PC-3 (cell line): ENCODE measurements at regions not wholly inside any gene's neighbourhood (a gene's known extent, or its start where the extent isn't known, plus 50 kb on each side); places are given as distances from the start of the nearest gene placed in this dataset.

Source experiments
- ATAC-seq: fragments of 200-7000 bp; cut with Tn5 transposase; 2 replicates; pipeline ENCODE4 v1.9.1; 2020; ENCODE audit warnings: mild to moderate bottlenecking, moderate library complexity
- BruUV-seq: library from RNA; stranded (reverse); fragments of 400-500 nt; replicated peaks from 2 replicates; lab custom pipeline; 2021; lab: Mats Ljungman, UMichigan
- CTCF ChIA-PET: fragments of 300-600 bp; sonication (Branson Sonifier 250); formaldehyde crosslinking; loops from one replicate; lab custom pipeline; 2022; ENCODE audit warnings: antibody characterized with exemption; lab: Charles Lee
- POLR2A ChIA-PET: fragments of 300-600 bp; sonication (Branson Sonifier 250); formaldehyde crosslinking; loops from one replicate; lab custom pipeline; 2022; ENCODE audit warnings: antibody characterized with exemption; ENCODE audit not compliant: unreplicated experiment; lab: Charles Lee
- DNase-seq: peaks from one replicate; pipeline ENCODE4 v3.0.0-alpha.2; 2015
- H2AFZ ChIP-seq: fragments of 300-600 bp; sonication (generic); 2 replicates; pipeline ENCODE4 v1.6.0; 2016; ENCODE audit warnings: antibody characterized with exemption, low read length
- H3F3A ChIP-seq: fragments of 300-600 bp; sonication (generic); one replicate; pipeline ENCODE4 v1.6.0; 2017; ENCODE audit warnings: antibody characterized with exemption, low read length, control low read depth, mild to moderate bottlenecking; ENCODE audit not compliant: unreplicated experiment
- H3K27ac ChIP-seq: fragments of 300-600 bp; sonication (generic); 2 replicates; pipeline ENCODE4 v1.5.1; 2016; ENCODE audit warnings: mild to moderate bottlenecking, low read length
- H3K27me3 ChIP-seq: fragments of 300-600 bp; sonication (generic); 2 replicates; pipeline ENCODE4 v1.6.1; 2016; ENCODE audit warnings: low read length, mixed read lengths
- H3K36me3 ChIP-seq: fragments of 300-600 bp; sonication (generic); 2 replicates; pipeline ENCODE4 v1.6.1; 2016; ENCODE audit warnings: low read depth, mixed run types, low read length, mixed read lengths
- H3K4me1 ChIP-seq: fragments of 300-600 bp; sonication (generic); 2 replicates; pipeline ENCODE4 v1.5.1; 2016; ENCODE audit warnings: low read length; ENCODE audit not compliant: insufficient read depth
- H3K4me2 ChIP-seq: fragments of 300-600 bp; sonication (generic); 2 replicates; pipeline ENCODE4 v1.6.0; 2016; ENCODE audit warnings: low read length
- H3K4me3 ChIP-seq: fragments of 300-600 bp; sonication (generic); 2 replicates; pipeline ENCODE4 v1.5.1; 2016; ENCODE audit warnings: mild to moderate bottlenecking, low read length, mixed read lengths
- H3K79me2 ChIP-seq: fragments of 300-600 bp; sonication (generic); 2 replicates; pipeline ENCODE4 v1.6.1; 2017; ENCODE audit warnings: low read length, mixed read lengths
- H3K9ac ChIP-seq: fragments of 300-600 bp; sonication (generic); 2 replicates; pipeline ENCODE4 v1.6.0; 2016; ENCODE audit warnings: mild to moderate bottlenecking, low read length
- H3K9me2 ChIP-seq: fragments of 300-600 bp; sonication (generic); replicated peaks from 2 replicates; pipeline ENCODE4 v1.6.1; 2016; ENCODE audit warnings: mixed run types, low read length, mixed read lengths
- H3K9me3 ChIP-seq: fragments of 300-600 bp; sonication (generic); 2 replicates; pipeline ENCODE4 v1.6.1; 2016; ENCODE audit warnings: low read length, mixed read lengths
- H4K20me1 ChIP-seq: fragments of 300-600 bp; sonication (generic); 2 replicates; pipeline ENCODE4 v1.6.1; 2016; ENCODE audit warnings: low read length, mixed read lengths
- CTCF ChIP-seq: fragments of 300-600 bp; sonication (generic); conservative IDR thresholded peaks from 2 replicates; pipeline ENCODE4 v1.5.1; 2017; ENCODE audit warnings: antibody characterized with exemption, low read depth, mild to moderate bottlenecking, low read length
- EZH2 ChIP-seq: fragments of 300-600 bp; sonication (generic); IDR thresholded peaks from one replicate; pipeline ENCODE4 v1.6.1; 2017; ENCODE audit warnings: antibody characterized with exemption, mild to moderate bottlenecking, low read length; ENCODE audit not compliant: unreplicated experiment
- EZH2phosphoT487 ChIP-seq: fragments of 300-600 bp; sonication (generic); IDR thresholded peaks from 2 replicates; pipeline ENCODE4 v1.6.1; 2018; ENCODE audit warnings: mild to moderate bottlenecking, antibody characterized with exemption, low read length, borderline replicate concordance
- intact Hi-C: fragments of 100-400 bp; cut with micrococcal nuclease; formaldehyde crosslinking; loops from 2 replicates; pipeline ENCODE4 v1.9.0; 2023

- H3K79me2 ChIP-seq = no peaks in the 10 kb centered on the region
- H3K4me1 ChIP-seq = no peaks in the 10 kb centered on the region
- H3K9me2 ChIP-seq = no peaks in the 10 kb centered on the region
- no peaks in the 10 kb centered on the region for H4K20me1 ChIP-seq
- H3F3A ChIP-seq = no peaks in the 10 kb centered on the region
- H3K9ac ChIP-seq = no peak overlapping the region
- no TSS peak for BruUV-seq
- no peak overlapping the region for H2AFZ ChIP-seq
- DNase-seq (no peak), ATAC-seq (no peak)
- H3K27ac ChIP-seq = no peak overlapping the region
- POLR2A ChIA-PET = no interaction called here
- H3K9me3 ChIP-seq = no peaks in the 10 kb centered on the region
- TF ChIP-seq CTCF = no peak
- no peak for TF ChIP-seq EZH2phosphoT487
- H3K4me2 ChIP-seq = no peak overlapping the region
- CTCF ChIA-PET = interaction anchor here (1.1 kb wide), 1 partner anchor 146 kb away, joined by 4 read pairs; no protein-coding TSS in a partner anchor
- H3K4me3 ChIP-seq = no peak overlapping the region
- intact Hi-C loops = no loop called here
- no peaks in the 10 kb centered on the region for H3K36me3 ChIP-seq
- H3K27me3 ChIP-seq = no peaks in the 10 kb centered on the region
These were observed 76.3 kb downstream of the HSD17B6 start for GRCh38 chr12:56839489-56839848.

- Histone ChIP-seq H3K36me3 (no peaks in the 10 kb centered on the region), H3K9ac (no peak overlapping the region), H3K9me3 (no peaks in the 10 kb centered on the region), H2AFZ (no peak overlapping the region), H3K79me2 (no peaks in the 10 kb centered on the region), H3K9me2 (no peaks in the 10 kb centered on the region), H4K20me1 (no peaks in the 10 kb centered on the region), H3K27me3 (no peaks in the 10 kb centered on the region), H3K27ac (no peak overlapping the region), H3K4me3 (no peak overlapping the region), H3K4me2 (no peak overlapping the region), H3K4me1 (no peaks in the 10 kb centered on the region), H3F3A (no peaks in the 10 kb centered on the region)
- peak; percentile 8 for DNase-seq
- ChIA-PET CTCF (no interaction called here), POLR2A (no interaction called here)
- no peak for ATAC-seq
- intact Hi-C loops = no loop called here
- no TSS peak for BruUV-seq
- TF ChIP-seq EZH2 = no peak
- no peak for TF ChIP-seq EZH2phosphoT487
- no peak for TF ChIP-seq CTCF
These were observed 75.7 kb downstream of the HSD17B6 start for GRCh38 chr12:56838621-56839488.
